Peyer's patch (tissue), 4 donors: ENCODE measurements at regions not wholly inside any gene's neighbourhood (a gene's known extent, or its start where the extent isn't known, plus 50 kb on each side); places are given as distances from the start of the nearest gene placed in this dataset.

Experiments
- CTCF ChIP-seq, 6 experiments: fragments of 450-650 bp in 4 of 6; fragments of 200-600 bp in 2 of 6; sonication (generic) in 1 of 6; IDR thresholded peaks; one replicate each; pipeline ENCODE4 v1.5.1; 2017 to 2019; ENCODE audit warnings: antibody characterized with exemption in 6 of 6, mild to moderate bottlenecking in 3 of 6, moderate library complexity in 1 of 6
- POLR2A ChIP-seq, 2 donors: fragments of 450-650 bp; IDR thresholded peaks; one replicate each; pipeline ENCODE4 v1.5.1; 2017; ENCODE audit warnings: antibody characterized with exemption in 2 of 2, mild to moderate bottlenecking in 2 of 2, moderate library complexity in 2 of 2

- peak; percentile 43 to 63 for TF ChIP-seq POLR2A (IDR thresholded peaks at IDR 0.05)
- peak; percentile 99 to 100 (median 100) for TF ChIP-seq CTCF (IDR thresholded peaks at IDR 0.05)
Observed at GRCh38 chr15:92809064-92809879, 90.9 kb upstream of the CHD2 start.
